Cardiac muscle cell (in vitro differentiated cells and primary cell): ENCODE measurements at regions not wholly inside any gene's neighbourhood (a gene's known extent, or its start where the extent isn't known, plus 50 kb on each side); places are given as distances from the start of the nearest gene placed in this dataset.

Source experiments
- DNase-seq, 2 donors: peaks; one replicate each; pipeline versions ENCODE4 v3.0.0 to v3.0.0-alpha.2; 2010 to 2017; ENCODE audit warnings: low read depth in 1 of 2, low spot score in 1 of 2
- H3K27ac ChIP-seq: fragments of 200-600 bp; sonication (generic); 2 replicates; pipeline ENCODE4 v1.5.1; 2016
- H3K27me3 ChIP-seq: fragments of 200-600 bp; sonication (generic); 2 replicates; pipeline ENCODE4 v1.6.0; 2016; ENCODE audit warnings: control low read depth
- H3K36me3 ChIP-seq: fragments of 200-600 bp; sonication (generic); 2 replicates; pipeline ENCODE4 v1.5.1; 2016; ENCODE audit warnings: control low read depth
- H3K4me1 ChIP-seq: fragments of 200-600 bp; sonication (generic); 2 replicates; pipeline ENCODE4 v1.8.1; 2017; ENCODE audit warnings: low read depth, mild to moderate bottlenecking, mixed run types
- H3K4me3 ChIP-seq: fragments of 200-600 bp; sonication (generic); 2 replicates; pipeline ENCODE4 v1.5.1; 2016; ENCODE audit warnings: mild to moderate bottlenecking
- H3K9me3 ChIP-seq: fragments of 200-600 bp; sonication (generic); 2 replicates; pipeline ENCODE4 v1.5.1; 2017; ENCODE audit warnings: low read depth, mild to moderate bottlenecking, control low read depth
- TF ChIP-seq, protein P1 (sequence below): IDR thresholded peaks from 2 replicates; pipeline ENCODE4 v1.5.1; 2012; ENCODE audit warnings: low read depth, mild to moderate bottlenecking, low read length

DNA sequence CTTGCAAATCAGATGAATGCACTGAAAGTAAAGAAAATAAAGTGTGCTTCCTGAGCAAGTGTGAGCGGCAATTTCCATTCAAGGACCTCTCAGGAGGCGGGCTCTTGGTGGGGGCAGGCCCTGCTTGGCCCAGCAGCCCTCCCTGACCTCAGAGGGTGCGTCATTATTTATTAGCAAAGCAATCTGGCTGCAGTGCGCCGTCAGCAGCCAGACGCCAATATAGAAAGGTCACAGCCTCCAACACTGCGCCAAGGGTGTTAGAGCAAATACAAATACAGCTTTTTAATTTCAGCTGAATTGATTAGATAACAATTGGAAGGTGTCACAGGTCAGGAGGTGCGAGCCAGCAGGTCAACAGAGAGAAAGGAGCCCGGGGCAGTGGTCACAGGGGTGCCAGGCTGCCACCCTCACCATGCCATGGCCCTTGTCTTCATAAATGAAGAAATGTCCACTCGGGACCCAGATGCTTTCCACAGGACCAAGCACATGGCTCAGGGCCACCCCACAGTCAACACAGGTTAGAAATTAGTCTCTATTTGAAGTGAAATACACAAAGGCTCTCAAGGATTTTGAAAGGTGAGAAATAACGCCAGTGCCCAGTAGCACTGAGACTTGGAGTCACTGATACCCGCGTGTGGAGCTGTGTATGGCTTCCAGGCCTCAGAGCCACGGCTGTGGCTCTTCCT lies 309.8 kb downstream of the IRX2 start:
- no peaks in the 10 kb centered on the region for H3K36me3 ChIP-seq
- no peaks in the 10 kb centered on the region for H3K27me3 ChIP-seq
- H3K4me1 ChIP-seq = no peaks in the 10 kb centered on the region
- no peak for DNase-seq
- no peaks in the 10 kb centered on the region for H3K9me3 ChIP-seq
- H3K4me3 ChIP-seq = no peak overlapping the region
- TF ChIP-seq, protein P1, sequence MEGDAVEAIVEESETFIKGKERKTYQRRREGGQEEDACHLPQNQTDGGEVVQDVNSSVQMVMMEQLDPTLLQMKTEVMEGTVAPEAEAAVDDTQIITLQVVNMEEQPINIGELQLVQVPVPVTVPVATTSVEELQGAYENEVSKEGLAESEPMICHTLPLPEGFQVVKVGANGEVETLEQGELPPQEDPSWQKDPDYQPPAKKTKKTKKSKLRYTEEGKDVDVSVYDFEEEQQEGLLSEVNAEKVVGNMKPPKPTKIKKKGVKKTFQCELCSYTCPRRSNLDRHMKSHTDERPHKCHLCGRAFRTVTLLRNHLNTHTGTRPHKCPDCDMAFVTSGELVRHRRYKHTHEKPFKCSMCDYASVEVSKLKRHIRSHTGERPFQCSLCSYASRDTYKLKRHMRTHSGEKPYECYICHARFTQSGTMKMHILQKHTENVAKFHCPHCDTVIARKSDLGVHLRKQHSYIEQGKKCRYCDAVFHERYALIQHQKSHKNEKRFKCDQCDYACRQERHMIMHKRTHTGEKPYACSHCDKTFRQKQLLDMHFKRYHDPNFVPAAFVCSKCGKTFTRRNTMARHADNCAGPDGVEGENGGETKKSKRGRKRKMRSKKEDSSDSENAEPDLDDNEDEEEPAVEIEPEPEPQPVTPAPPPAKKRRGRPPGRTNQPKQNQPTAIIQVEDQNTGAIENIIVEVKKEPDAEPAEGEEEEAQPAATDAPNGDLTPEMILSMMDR = no peak
- no peak overlapping the region for H3K27ac ChIP-seq

DNA sequence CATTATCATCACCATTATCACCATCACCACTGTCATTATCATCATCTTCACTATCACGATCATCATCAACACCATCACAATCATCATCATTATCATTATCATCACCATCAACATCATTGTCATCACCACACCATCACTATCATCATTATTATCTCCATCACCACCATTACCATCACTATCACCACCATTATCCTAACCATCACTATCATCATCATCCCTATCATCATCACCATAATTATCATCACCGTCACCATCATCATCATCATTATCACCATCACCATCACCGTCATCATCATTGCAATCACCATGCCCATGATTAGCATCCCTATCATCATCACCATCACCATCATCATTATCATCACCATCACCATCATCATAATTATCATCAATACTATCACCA lies 311.9 kb downstream of the IRX2 start:
- TF ChIP-seq, protein P1 = no peak
- no peaks in the 10 kb centered on the region for H3K36me3 ChIP-seq
- H3K4me1 ChIP-seq = no peaks in the 10 kb centered on the region
- no peak overlapping the region for H3K27ac ChIP-seq
- no peaks in the 10 kb centered on the region for H3K9me3 ChIP-seq
- no peak overlapping the region for H3K4me3 ChIP-seq
- DNase-seq = no peak
- H3K27me3 ChIP-seq = no peaks in the 10 kb centered on the region

DNA sequence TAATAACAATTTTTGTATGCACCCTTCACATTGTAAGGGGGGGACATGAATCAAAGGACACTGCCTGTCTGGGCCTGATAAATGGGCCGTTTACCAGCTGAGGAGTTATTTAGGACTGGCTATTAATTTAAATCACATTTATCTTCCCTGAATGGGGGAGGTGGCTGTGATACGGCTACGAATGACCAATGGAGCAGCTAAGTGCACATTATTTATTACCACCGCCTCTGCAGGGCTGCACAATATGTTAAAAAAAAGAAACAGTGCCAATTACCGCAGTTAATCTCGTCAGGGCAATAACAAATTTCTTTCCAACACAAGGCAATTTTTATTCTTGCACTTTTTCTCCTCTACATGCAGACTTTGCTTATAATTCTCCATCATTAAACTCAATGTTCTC lies 318.4 kb downstream of the IRX2 start:
- no peak for DNase-seq
- no peaks in the 10 kb centered on the region for H3K4me1 ChIP-seq
- H3K27me3 ChIP-seq = no peaks in the 10 kb centered on the region
- H3K27ac ChIP-seq = no peak overlapping the region
- H3K36me3 ChIP-seq = no peaks in the 10 kb centered on the region
- H3K9me3 ChIP-seq = no peaks in the 10 kb centered on the region
- TF ChIP-seq, protein P1 = no peak
- H3K4me3 ChIP-seq = no peak overlapping the region

DNA sequence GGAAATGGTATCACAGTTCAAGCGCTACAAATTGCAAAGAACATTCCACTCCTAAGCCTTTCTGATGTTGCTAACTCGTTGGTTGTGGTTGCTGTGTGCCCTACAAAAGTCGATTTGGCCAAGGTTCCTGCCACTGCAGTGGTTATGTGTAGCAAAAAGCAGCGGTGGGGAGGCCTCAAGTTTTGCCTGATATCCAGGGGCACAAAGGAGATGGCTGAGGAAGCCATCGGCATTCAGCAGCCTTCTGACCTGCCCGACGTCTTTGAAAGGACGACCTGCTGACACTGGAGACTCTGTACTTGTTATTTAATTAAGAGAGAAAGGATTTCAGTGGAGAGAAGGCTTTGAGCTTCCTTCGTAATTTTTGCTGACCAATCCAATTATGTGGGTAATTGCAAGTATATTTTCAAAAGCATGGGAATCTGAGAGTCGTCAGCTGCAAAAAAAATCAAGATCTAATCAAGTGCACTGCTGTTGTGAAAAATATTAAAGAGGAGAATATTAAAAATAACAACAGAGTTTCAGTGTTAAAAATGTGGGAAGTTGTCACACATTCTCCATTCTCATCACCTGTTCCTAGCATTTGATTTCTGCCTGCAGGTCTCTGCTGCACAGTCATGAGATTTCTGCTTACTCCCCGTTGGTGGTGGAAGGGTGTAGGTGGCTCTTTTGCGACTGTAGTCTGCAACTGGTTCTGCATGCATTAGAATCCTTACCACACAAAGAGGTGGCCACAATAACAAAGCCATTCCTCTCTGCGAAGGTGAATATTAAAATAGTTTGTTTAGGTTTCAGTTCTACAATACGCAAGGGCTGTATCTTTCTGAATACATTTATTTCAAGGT lies 319.2 kb downstream of the IRX2 start:
- DNase-seq = no peak
- H3K36me3 ChIP-seq = no peaks in the 10 kb centered on the region
- TF ChIP-seq, protein P1 = no peak

DNA sequence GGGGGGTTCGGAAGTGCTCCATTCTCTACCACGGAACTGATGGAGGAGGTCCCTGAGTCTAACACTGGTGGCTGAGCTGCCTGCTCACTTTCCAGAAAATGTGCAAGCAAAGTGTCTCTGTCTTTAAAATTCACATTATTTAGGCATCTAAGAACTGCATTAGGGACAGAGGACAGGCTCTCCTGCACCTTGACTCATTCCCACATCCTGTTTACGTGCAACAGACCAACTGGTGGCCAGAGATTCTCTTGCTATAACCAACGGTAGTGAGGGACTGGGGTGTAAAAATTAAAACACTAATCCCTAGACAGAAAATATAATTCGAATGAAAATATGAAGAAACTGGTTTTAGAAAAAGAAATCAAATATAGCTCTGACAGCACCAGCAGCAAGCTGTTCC lies 320.9 kb downstream of the IRX2 start:
- H3K4me1 ChIP-seq = no peaks in the 10 kb centered on the region
- DNase-seq = no peak
- no peaks in the 10 kb centered on the region for H3K27me3 ChIP-seq
- no peak overlapping the region for H3K27ac ChIP-seq
- H3K36me3 ChIP-seq = no peaks in the 10 kb centered on the region
- H3K9me3 ChIP-seq = no peaks in the 10 kb centered on the region
- H3K4me3 ChIP-seq = no peak overlapping the region
- TF ChIP-seq, protein P1 = no peak

More for the DNA sequence above, 319.2 kb downstream of the IRX2 start:
- Histone ChIP-seq H3K27me3 (no peaks in the 10 kb centered on the region), H3K4me3 (no peak overlapping the region), H3K9me3 (no peaks in the 10 kb centered on the region), H3K27ac (no peak overlapping the region), H3K4me1 (no peaks in the 10 kb centered on the region)
